PC-3 (cell line): ENCODE measurements at regions not wholly inside any gene's neighbourhood (a gene's known extent, or its start where the extent isn't known, plus 50 kb on each side); places are given as distances from the start of the nearest gene placed in this dataset.

Source experiments
- EZH2 ChIP-seq: fragments of 300-600 bp; sonication (generic); IDR thresholded peaks from one replicate; pipeline ENCODE4 v1.6.1; 2017; ENCODE audit warnings: antibody characterized with exemption, mild to moderate bottlenecking, low read length; ENCODE audit not compliant: unreplicated experiment
- EZH2phosphoT487 ChIP-seq: fragments of 300-600 bp; sonication (generic); IDR thresholded peaks from 2 replicates; pipeline ENCODE4 v1.6.1; 2018; ENCODE audit warnings: mild to moderate bottlenecking, antibody characterized with exemption, low read length, borderline replicate concordance
- TF ChIP-seq, protein P1 (sequence below): fragments of 300-600 bp; sonication (generic); conservative IDR thresholded peaks from 2 replicates; pipeline ENCODE4 v1.5.1; 2017; ENCODE audit warnings: antibody characterized with exemption, low read depth, mild to moderate bottlenecking, low read length

DNA sequence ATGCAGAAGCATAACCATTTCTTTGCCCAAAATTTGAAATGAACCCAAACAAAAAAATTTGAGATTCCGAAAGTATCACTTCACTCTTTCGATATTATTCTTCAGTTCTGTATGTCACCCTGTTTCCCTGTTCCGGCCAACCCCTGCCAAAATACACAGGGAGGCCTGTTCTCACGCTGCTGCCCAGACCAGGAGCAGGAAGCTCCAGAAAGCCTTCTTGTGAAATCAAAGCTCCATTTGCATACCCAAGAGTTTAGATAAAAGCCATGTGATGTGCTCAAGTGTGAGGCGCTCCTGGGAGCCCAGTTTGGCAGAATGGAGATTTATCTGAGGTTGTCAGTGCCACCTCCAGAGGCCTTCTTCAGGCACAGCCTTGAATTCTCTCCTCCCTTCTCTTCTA, 236.2 kb downstream of the FGFR2 start:
- TF ChIP-seq, protein P1, sequence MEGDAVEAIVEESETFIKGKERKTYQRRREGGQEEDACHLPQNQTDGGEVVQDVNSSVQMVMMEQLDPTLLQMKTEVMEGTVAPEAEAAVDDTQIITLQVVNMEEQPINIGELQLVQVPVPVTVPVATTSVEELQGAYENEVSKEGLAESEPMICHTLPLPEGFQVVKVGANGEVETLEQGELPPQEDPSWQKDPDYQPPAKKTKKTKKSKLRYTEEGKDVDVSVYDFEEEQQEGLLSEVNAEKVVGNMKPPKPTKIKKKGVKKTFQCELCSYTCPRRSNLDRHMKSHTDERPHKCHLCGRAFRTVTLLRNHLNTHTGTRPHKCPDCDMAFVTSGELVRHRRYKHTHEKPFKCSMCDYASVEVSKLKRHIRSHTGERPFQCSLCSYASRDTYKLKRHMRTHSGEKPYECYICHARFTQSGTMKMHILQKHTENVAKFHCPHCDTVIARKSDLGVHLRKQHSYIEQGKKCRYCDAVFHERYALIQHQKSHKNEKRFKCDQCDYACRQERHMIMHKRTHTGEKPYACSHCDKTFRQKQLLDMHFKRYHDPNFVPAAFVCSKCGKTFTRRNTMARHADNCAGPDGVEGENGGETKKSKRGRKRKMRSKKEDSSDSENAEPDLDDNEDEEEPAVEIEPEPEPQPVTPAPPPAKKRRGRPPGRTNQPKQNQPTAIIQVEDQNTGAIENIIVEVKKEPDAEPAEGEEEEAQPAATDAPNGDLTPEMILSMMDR = no peak
- no peak for TF ChIP-seq EZH2phosphoT487
- TF ChIP-seq EZH2 = no peak
